H9 (cell line): ENCODE measurements at regions not wholly inside any gene's neighbourhood (a gene's known extent, or its start where the extent isn't known, plus 50 kb on each side); places are given as distances from the start of the nearest gene placed in this dataset.

Experiments
- DNase-seq: peaks from one replicate; pipeline ENCODE4 v3.0.0-alpha.2; 2017
- H2AFZ ChIP-seq: one replicate; pipeline ENCODE4 v1.6.1; 2013; ENCODE audit warnings: mild to moderate bottlenecking, low read length, control low read depth, moderate library complexity
- H2AK5ac ChIP-seq: 2 replicates; pipeline ENCODE4 v1.6.1; 2013; ENCODE audit warnings: low read length, control low read depth, mixed read lengths; ENCODE audit not compliant: insufficient read length
- H2BK120ac ChIP-seq: one replicate; pipeline ENCODE4 v1.6.1; 2013; ENCODE audit warnings: low read depth, mild to moderate bottlenecking, low read length, control low read depth, inconsistent platforms; ENCODE audit not compliant: poor library complexity, severe bottlenecking
- H2BK12ac ChIP-seq: 2 replicates; pipeline ENCODE4 v1.6.1; 2013; ENCODE audit warnings: low read length, control low read depth, mixed read lengths, low read depth; ENCODE audit not compliant: insufficient read length
- H2BK15ac ChIP-seq: 2 replicates; pipeline ENCODE4 v1.6.1; 2013; ENCODE audit warnings: low read depth, low read length, control low read depth
- H2BK20ac ChIP-seq: one replicate; pipeline ENCODE4 v1.6.1; 2013; ENCODE audit warnings: low read depth, mild to moderate bottlenecking, low read length, control low read depth, inconsistent platforms; ENCODE audit not compliant: poor library complexity, severe bottlenecking
- H2BK5ac ChIP-seq: 2 replicates; pipeline ENCODE4 v1.6.1; 2013; ENCODE audit warnings: low read length, control low read depth, mixed read lengths; ENCODE audit not compliant: insufficient read length
- H3K14ac ChIP-seq: 2 replicates; pipeline ENCODE4 v1.6.1; 2013; ENCODE audit warnings: low read length, control low read depth; ENCODE audit not compliant: insufficient read depth
- H3K18ac ChIP-seq: 2 replicates; pipeline ENCODE4 v1.6.1; 2013; ENCODE audit warnings: low read depth, mild to moderate bottlenecking, mixed read lengths, low read length, control low read depth; ENCODE audit not compliant: insufficient read length
- H3K23ac ChIP-seq: 2 replicates; pipeline ENCODE4 v1.6.1; 2013; ENCODE audit warnings: low read length, control low read depth, mixed read lengths, low read depth; ENCODE audit not compliant: insufficient read length
- H3K23me2 ChIP-seq: 2 replicates; pipeline ENCODE4 v1.6.1; 2013; ENCODE audit warnings: low read depth, mild to moderate bottlenecking, mixed read lengths, low read length, control low read depth; ENCODE audit not compliant: insufficient read length, poor library complexity, severe bottlenecking
- H3K27ac ChIP-seq: 2 replicates; pipeline ENCODE4 v1.5.1; 2013; ENCODE audit warnings: low read length, control low read depth, mixed read lengths, low read depth; ENCODE audit not compliant: insufficient read length
- H3K27me3 ChIP-seq: 2 replicates; pipeline ENCODE4 v1.6.1; 2013; ENCODE audit warnings: low read length, control low read depth, inconsistent platforms; ENCODE audit not compliant: insufficient read depth
- H3K4ac ChIP-seq: 2 replicates; pipeline ENCODE4 v1.6.1; 2013; ENCODE audit warnings: low read depth, mild to moderate bottlenecking, control low read depth, inconsistent platforms, low read length, moderate library complexity
- H3K4me1 ChIP-seq: 2 replicates; pipeline ENCODE4 v1.6.1; 2013; ENCODE audit warnings: low read length, control low read depth, inconsistent platforms; ENCODE audit not compliant: insufficient read depth
- H3K4me2 ChIP-seq: 2 replicates; pipeline ENCODE4 v1.6.1; 2013; ENCODE audit warnings: low read length, control low read depth, mixed read lengths; ENCODE audit not compliant: insufficient read length, insufficient read depth
- H3K56ac ChIP-seq: 2 replicates; pipeline ENCODE4 v1.6.1; 2013; ENCODE audit warnings: low read depth, mild to moderate bottlenecking, mixed read lengths, low read length, control low read depth; ENCODE audit not compliant: insufficient read length
- H3K79me1 ChIP-seq: 2 replicates; pipeline ENCODE4 v1.6.1; 2013; ENCODE audit warnings: low read depth, mild to moderate bottlenecking, moderate library complexity, low read length, control low read depth, inconsistent platforms; ENCODE audit not compliant: insufficient read depth, poor library complexity, severe bottlenecking
- H3K79me2 ChIP-seq: 2 replicates; pipeline ENCODE4 v1.6.1; 2013; ENCODE audit warnings: low read length, control low read depth, inconsistent platforms; ENCODE audit not compliant: insufficient read depth
- H3K9ac ChIP-seq: 2 replicates; pipeline ENCODE4 v1.6.1; 2013; ENCODE audit warnings: low read length, control low read depth, mixed read lengths; ENCODE audit not compliant: insufficient read length; ENCODE audit errors: extremely low read depth
- H3K9me3 ChIP-seq: one replicate; pipeline ENCODE4 v1.6.1; 2013; ENCODE audit warnings: low read depth, low read length, inconsistent platforms; ENCODE audit not compliant: control insufficient read depth
- H3T11ph ChIP-seq: one replicate; pipeline ENCODE4 v1.6.1; 2013; ENCODE audit warnings: mild to moderate bottlenecking, low read length, control low read depth, inconsistent platforms
- H4K20me1 ChIP-seq: one replicate; pipeline ENCODE4 v1.6.1; 2013; ENCODE audit not compliant: control insufficient read depth, insufficient read length, insufficient read depth
- H4K5ac ChIP-seq: 2 replicates; pipeline ENCODE4 v1.6.1; 2013; ENCODE audit warnings: low read depth, mild to moderate bottlenecking, mixed read lengths, low read length, control low read depth; ENCODE audit not compliant: insufficient read length
- H4K8ac ChIP-seq: replicated peaks from 2 replicates; pipeline ENCODE4 v1.6.1; 2013; ENCODE audit warnings: low read length, control low read depth, mixed read lengths, low read depth; ENCODE audit not compliant: insufficient read length
- H4K91ac ChIP-seq: 2 replicates; pipeline ENCODE4 v1.6.1; 2013; ENCODE audit warnings: low read depth, mild to moderate bottlenecking, moderate library complexity, mixed read lengths, low read length, control low read depth; ENCODE audit not compliant: insufficient read length
- H3K27ac Mint-ChIP-seq, 3 experiments: 2 replicates in 2 of 3; 3 replicates in 1 of 3; pipeline ENCODE4 v1.8.0; 2020 to 2021; ENCODE audit warnings: mixed read lengths in 3 of 3, mild to moderate bottlenecking in 1 of 3, moderate library complexity in 1 of 3
- H3K27me3 Mint-ChIP-seq: 2 replicates; pipeline ENCODE4 v1.8.0; 2021; ENCODE audit warnings: low read depth, mild to moderate bottlenecking, moderate library complexity, mixed read lengths
- H3K36me3 Mint-ChIP-seq, 3 experiments: 2 replicates in 2 of 3; 3 replicates in 1 of 3; pipeline ENCODE4 v1.8.0; 2020 to 2021; ENCODE audit warnings: low read depth in 3 of 3, mixed read lengths in 3 of 3; ENCODE audit not compliant: insufficient read depth in 1 of 3
- H3K4me1 Mint-ChIP-seq, 2 experiments: 2 replicates each; pipeline ENCODE4 v1.8.0; 2020; ENCODE audit warnings: mixed read lengths in 2 of 2
- H3K4me3 Mint-ChIP-seq, 2 experiments: 2 replicates in 1 of 2; 3 replicates in 1 of 2; pipeline ENCODE4 v1.8.0; 2020 to 2021; ENCODE audit warnings: mild to moderate bottlenecking in 2 of 2, mixed read lengths in 2 of 2, moderate library complexity in 1 of 2
- H3K9me3 Mint-ChIP-seq, 2 experiments: 2 replicates in 1 of 2; 3 replicates in 1 of 2; pipeline ENCODE4 v1.8.0; 2020; ENCODE audit warnings: mild to moderate bottlenecking in 2 of 2, mixed read lengths in 2 of 2, moderate library complexity in 1 of 2
- WGBS: extraction: QIAGEN DNeasy Blood & Tissue Kit; methylation state at CpG from one replicate; pipeline ENCODE4 v1.1.7; 2013; ENCODE audit warnings: missing lambda C conversion rate, low lambda C conversion rate, mixed read lengths; ENCODE audit not compliant: insufficient read length; ENCODE audit errors: extremely low coverage; 5-methylcytosine and 5-hydroxymethylcytosine counted together
- TF ChIP-seq, protein P1 (sequence below): fragments of 200-600 bp; sonication (generic); conservative IDR thresholded peaks from 3 replicates; pipeline ENCODE4 v1.8.0; 2021; ENCODE audit warnings: antibody characterized with exemption, mild to moderate bottlenecking

- WGBS: no CpG with 5 or more reads among the region's 3 CpGs
- Histone ChIP-seq H3K56ac (no peak overlapping the region), H3K27ac (no peak overlapping the region), H4K5ac (no peak overlapping the region), H3K18ac (no peak overlapping the region), H3K79me2 (no peaks in the 10 kb centered on the region), H4K91ac (no peak overlapping the region), H2BK20ac (no peak overlapping the region), H4K8ac (no peak overlapping the region), H2BK120ac (no peak overlapping the region), H3T11ph (no peak overlapping the region), H2AK5ac (no peak overlapping the region), H2BK5ac (no peak overlapping the region), H3K23me2 (no peaks in the 10 kb centered on the region), H4K20me1 (no peaks in the 10 kb centered on the region), H2BK12ac (no peak overlapping the region), H3K9me3 (no peaks in the 10 kb centered on the region), H3K4me1 (peaks cover 4% of the 10 kb centered on the region; the same call in 1 of the 2 replicates), H3K4ac (no peak overlapping the region), H3K23ac (no peak overlapping the region), H3K79me1 (no peaks in the 10 kb centered on the region), H2BK15ac (no peak overlapping the region), H3K14ac (no peak overlapping the region), H2AFZ (no peak overlapping the region), H3K27me3 (no peaks in the 10 kb centered on the region), H3K9ac (no peak overlapping the region), H3K4me2 (no peak overlapping the region)
- peaks cover 35 to 36% of the 10 kb centered on the region in 2 experiments for H3K4me1 Mint-ChIP-seq
- no peak overlapping the region for H3K4me3 Mint-ChIP-seq
- H3K27ac Mint-ChIP-seq: no peak overlapping the region
- TF ChIP-seq, protein P1, sequence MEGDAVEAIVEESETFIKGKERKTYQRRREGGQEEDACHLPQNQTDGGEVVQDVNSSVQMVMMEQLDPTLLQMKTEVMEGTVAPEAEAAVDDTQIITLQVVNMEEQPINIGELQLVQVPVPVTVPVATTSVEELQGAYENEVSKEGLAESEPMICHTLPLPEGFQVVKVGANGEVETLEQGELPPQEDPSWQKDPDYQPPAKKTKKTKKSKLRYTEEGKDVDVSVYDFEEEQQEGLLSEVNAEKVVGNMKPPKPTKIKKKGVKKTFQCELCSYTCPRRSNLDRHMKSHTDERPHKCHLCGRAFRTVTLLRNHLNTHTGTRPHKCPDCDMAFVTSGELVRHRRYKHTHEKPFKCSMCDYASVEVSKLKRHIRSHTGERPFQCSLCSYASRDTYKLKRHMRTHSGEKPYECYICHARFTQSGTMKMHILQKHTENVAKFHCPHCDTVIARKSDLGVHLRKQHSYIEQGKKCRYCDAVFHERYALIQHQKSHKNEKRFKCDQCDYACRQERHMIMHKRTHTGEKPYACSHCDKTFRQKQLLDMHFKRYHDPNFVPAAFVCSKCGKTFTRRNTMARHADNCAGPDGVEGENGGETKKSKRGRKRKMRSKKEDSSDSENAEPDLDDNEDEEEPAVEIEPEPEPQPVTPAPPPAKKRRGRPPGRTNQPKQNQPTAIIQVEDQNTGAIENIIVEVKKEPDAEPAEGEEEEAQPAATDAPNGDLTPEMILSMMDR: no peak
- 0 out of 2 replicates have a peak, but pooled peaks cover 2% of the 10 kb centered on the region for H3K27me3 Mint-ChIP-seq
- no peaks in the 10 kb centered on the region; a peak in 1 of 5 replicates for H3K9me3 Mint-ChIP-seq
- no peak for DNase-seq
- H3K36me3 Mint-ChIP-seq: no peaks in the 10 kb centered on the region
Observed at GRCh38 chr2:207285473-207285815, 119.7 kb upstream of the KLF7 start.
